GM19463 (cell line): ENCODE measurements at regions not wholly inside any gene's neighbourhood (a gene's known extent, or its start where the extent isn't known, plus 50 kb on each side); places are given as distances from the start of the nearest gene placed in this dataset.

Experiments used
- ATAC-seq: cut with Tn5 transposase; IDR thresholded peaks from one replicate; pipeline ENCODE4 v1.9.1; 2021; ENCODE audit warnings: mild to moderate bottlenecking, moderate library complexity; ENCODE audit not compliant: unreplicated experiment

GRCh38 chr13:97901716-97902115 lies 51.8 kb upstream of the IPO5 start:
- ATAC-seq, result no peak
